Esophagus muscularis mucosa (tissue), 4 donors: ENCODE measurements at regions not wholly inside any gene's neighbourhood (a gene's known extent, or its start where the extent isn't known, plus 50 kb on each side); places are given as distances from the start of the nearest gene placed in this dataset.

Experiments used
- EP300 ChIP-seq: sonication (generic); formaldehyde crosslinking; IDR thresholded peaks from one replicate; pipeline ENCODE4 v1.6.1; 2017; ENCODE audit warnings: antibody characterized with exemption
- POLR2A ChIP-seq: fragments of 450-650 bp; IDR thresholded peaks from one replicate; pipeline ENCODE4 v1.6.1; 2017; ENCODE audit warnings: antibody characterized with exemption, moderate library complexity, mild to moderate bottlenecking, low read depth
- POLR2AphosphoS5 ChIP-seq, 2 donors: sonication (generic); formaldehyde crosslinking; IDR thresholded peaks; one replicate each; pipeline ENCODE4 v1.6.1; 2017; ENCODE audit warnings: antibody characterized with exemption in 2 of 2
- TF ChIP-seq, protein P1 (sequence below), 3 experiments: fragments of 200-600 bp in 2 of 3; fragments of 450-650 bp in 1 of 3; sonication (generic) in 2 of 3; IDR thresholded peaks; one replicate each; pipeline ENCODE4 v1.5.1; 2017 to 2019; ENCODE audit warnings: antibody characterized with exemption in 3 of 3, mild to moderate bottlenecking in 2 of 3, moderate library complexity in 1 of 3

DNA sequence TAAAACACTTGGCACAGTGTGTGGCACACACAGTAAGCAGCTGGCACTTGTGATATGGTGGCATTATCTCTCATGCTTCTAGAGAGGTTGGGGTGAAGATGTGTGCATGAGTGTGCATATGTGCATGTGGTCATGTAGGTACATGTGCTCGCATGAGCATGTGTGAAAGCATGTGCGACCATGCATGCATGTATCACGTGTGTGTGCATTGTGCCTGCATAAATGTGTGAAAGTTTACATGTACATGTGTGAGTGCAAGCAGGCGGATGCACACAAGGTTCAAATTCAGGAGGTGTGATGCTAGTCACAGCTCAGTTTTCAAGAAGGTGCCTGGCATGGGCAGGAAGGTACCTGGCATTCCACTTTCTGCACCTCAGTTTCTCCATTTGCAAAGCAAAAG lies 59.0 kb upstream of the UQCRFS1 start:
- TF ChIP-seq EP300 (no peak), POLR2AphosphoS5 (IDR thresholded peaks at IDR 0.05) (no peak), POLR2A (no peak)
- TF ChIP-seq, protein P1, sequence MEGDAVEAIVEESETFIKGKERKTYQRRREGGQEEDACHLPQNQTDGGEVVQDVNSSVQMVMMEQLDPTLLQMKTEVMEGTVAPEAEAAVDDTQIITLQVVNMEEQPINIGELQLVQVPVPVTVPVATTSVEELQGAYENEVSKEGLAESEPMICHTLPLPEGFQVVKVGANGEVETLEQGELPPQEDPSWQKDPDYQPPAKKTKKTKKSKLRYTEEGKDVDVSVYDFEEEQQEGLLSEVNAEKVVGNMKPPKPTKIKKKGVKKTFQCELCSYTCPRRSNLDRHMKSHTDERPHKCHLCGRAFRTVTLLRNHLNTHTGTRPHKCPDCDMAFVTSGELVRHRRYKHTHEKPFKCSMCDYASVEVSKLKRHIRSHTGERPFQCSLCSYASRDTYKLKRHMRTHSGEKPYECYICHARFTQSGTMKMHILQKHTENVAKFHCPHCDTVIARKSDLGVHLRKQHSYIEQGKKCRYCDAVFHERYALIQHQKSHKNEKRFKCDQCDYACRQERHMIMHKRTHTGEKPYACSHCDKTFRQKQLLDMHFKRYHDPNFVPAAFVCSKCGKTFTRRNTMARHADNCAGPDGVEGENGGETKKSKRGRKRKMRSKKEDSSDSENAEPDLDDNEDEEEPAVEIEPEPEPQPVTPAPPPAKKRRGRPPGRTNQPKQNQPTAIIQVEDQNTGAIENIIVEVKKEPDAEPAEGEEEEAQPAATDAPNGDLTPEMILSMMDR (IDR thresholded peaks at IDR 0.05), result no peak
